CD4-positive, alpha-beta memory T cell (primary cell): ENCODE measurements at regions not wholly inside any gene's neighbourhood (a gene's known extent, or its start where the extent isn't known, plus 50 kb on each side); places are given as distances from the start of the nearest gene placed in this dataset.

ENCODE experiments used
- CTCF ChIA-PET: fragments of 350-600 bp; sonication (Branson Sonifier 250); formaldehyde crosslinking; loops from one replicate; lab custom pipeline; 2021; ENCODE audit warnings: inconsistent platforms; ENCODE audit not compliant: partially characterized antibody; lab: Charles Lee
- POLR2A ChIA-PET: fragments of 350-600 bp; sonication (Branson Sonifier 250); formaldehyde crosslinking; loops from one replicate; lab custom pipeline; 2021; ENCODE audit not compliant: partially characterized antibody; lab: Charles Lee
- DNase-seq, 5 donors: peaks; one replicate each; pipeline versions ENCODE4 v3.0.0 to v3.0.0-alpha.2; 2020 to 2022; ENCODE audit warnings: mixed read lengths in 1 of 5
- H3K27ac ChIP-seq: one replicate; pipeline ENCODE4 v1.7.0; 2013; ENCODE audit warnings: low read depth, low read length
- H3K27me3 ChIP-seq: 2 replicates; pipeline ENCODE4 v1.7.0; 2013; ENCODE audit warnings: mild to moderate bottlenecking, low read length, moderate library complexity; ENCODE audit not compliant: insufficient read depth
- H3K36me3 ChIP-seq: 2 replicates; pipeline ENCODE4 v1.7.0; 2013; ENCODE audit warnings: mild to moderate bottlenecking, low read length, moderate library complexity; ENCODE audit not compliant: insufficient read depth
- H3K4me1 ChIP-seq: 2 replicates; pipeline ENCODE4 v1.7.0; 2013; ENCODE audit warnings: mild to moderate bottlenecking, low read length, moderate library complexity; ENCODE audit not compliant: insufficient read depth
- H3K4me3 ChIP-seq, 2 donors: one replicate each; pipeline ENCODE4 v1.7.0; 2013; ENCODE audit warnings: low read length in 2 of 2, mild to moderate bottlenecking in 1 of 2
- H3K9me3 ChIP-seq, 2 donors: one replicate each; pipeline ENCODE4 v1.7.0; 2013; ENCODE audit warnings: low read length in 2 of 2, control low read depth in 1 of 2; ENCODE audit not compliant: control insufficient read depth in 1 of 2
- H3K27ac Mint-ChIP-seq, 7 donors: one replicate each; pipeline ENCODE4 v1.8.0; 2020 to 2021; ENCODE audit warnings: mixed read lengths in 7 of 7, mild to moderate bottlenecking in 6 of 7, inconsistent platforms in 3 of 7, moderate library complexity in 3 of 7
- H3K27me3 Mint-ChIP-seq, 2 donors: one replicate each; pipeline ENCODE4 v1.8.0; 2020 to 2021; ENCODE audit warnings: mixed read lengths in 2 of 2
- H3K36me3 Mint-ChIP-seq, 2 donors: one replicate each; pipeline ENCODE4 v1.8.0; 2020 to 2021; ENCODE audit warnings: mixed read lengths in 2 of 2, inconsistent platforms in 1 of 2, mild to moderate bottlenecking in 1 of 2
- H3K4me1 Mint-ChIP-seq, 4 donors: one replicate each; pipeline ENCODE4 v1.8.0; 2020 to 2021; ENCODE audit warnings: mixed read lengths in 4 of 4, mild to moderate bottlenecking in 1 of 4
- H3K4me3 Mint-ChIP-seq, 8 donors: one replicate each; pipeline ENCODE4 v1.8.0; 2020 to 2021; ENCODE audit warnings: mixed read lengths in 8 of 8, mild to moderate bottlenecking in 7 of 8, moderate library complexity in 6 of 8, inconsistent platforms in 3 of 8
- H3K9me3 Mint-ChIP-seq, 8 donors: one replicate each; pipeline ENCODE4 v1.8.0; 2020 to 2021; ENCODE audit warnings: mixed read lengths in 8 of 8, mild to moderate bottlenecking in 5 of 8, inconsistent platforms in 3 of 8, moderate library complexity in 1 of 8
- intact Hi-C: fragments of 100-400 bp; cut with micrococcal nuclease; formaldehyde crosslinking; loops from one replicate; pipeline ENCODE4 v1.15.1; 2023

- Mint-ChIP-seq H3K4me1 (no peaks in the 10 kb centered on the region), H3K27me3 (peaks cover 0 to 1% of the 10 kb centered on the region in 2 donors), H3K4me3 (no peak overlapping the region), H3K27ac (no peak overlapping the region), H3K9me3 (peaks cover 0 to 9% (median 0%) of the 10 kb centered on the region in 8 donors), H3K36me3 (no peaks in the 10 kb centered on the region)
- Histone ChIP-seq H3K27me3 (no peaks in the 10 kb centered on the region), H3K36me3 (no peaks in the 10 kb centered on the region), H3K9me3 (no peaks in the 10 kb centered on the region), H3K4me3 (no peak overlapping the region), H3K27ac (no peak overlapping the region), H3K4me1 (no peaks in the 10 kb centered on the region)
- intact Hi-C loops: no loop called here
- no peak for DNase-seq
- ChIA-PET POLR2A (no interaction called here), CTCF (no interaction called here)
Observed at GRCh38 chr10:59563531-59563930, 146.1 kb downstream of the SLC16A9 start.

GRCh38 chr10:59562126-59562525 is 147.5 kb downstream of the SLC16A9 start:
- H3K9me3 ChIP-seq: no peaks in the 10 kb centered on the region
- Mint-ChIP-seq H3K36me3 (no peaks in the 10 kb centered on the region), H3K9me3 (peaks cover 0 to 7% (median 0%) of the 10 kb centered on the region in 8 donors), H3K4me3 (no peak overlapping the region), H3K27me3 (peaks cover 0 to 3% of the 10 kb centered on the region in 2 donors), H3K4me1 (no peaks in the 10 kb centered on the region), H3K27ac (no peak overlapping the region)
- ChIA-PET CTCF (no interaction called here), POLR2A (no interaction called here)
- DNase-seq: no peak
- H3K27me3 ChIP-seq: no peaks in the 10 kb centered on the region
- intact Hi-C loops: no loop called here
- no peak overlapping the region for H3K27ac ChIP-seq
- H3K4me1 ChIP-seq: no peaks in the 10 kb centered on the region
- H3K36me3 ChIP-seq: no peaks in the 10 kb centered on the region
- no peak overlapping the region for H3K4me3 ChIP-seq

- intact Hi-C loops: no loop called here
- H3K27ac Mint-ChIP-seq: no peak overlapping the region
- CTCF ChIA-PET: no interaction called here
Observed at GRCh38 chr10:59561477-59562121, 148.1 kb downstream of the SLC16A9 start.

GRCh38 chr10:59560990-59561389 is 148.7 kb downstream of the SLC16A9 start:
- peaks cover 0 to 3% of the 10 kb centered on the region in 2 donors for H3K27me3 Mint-ChIP-seq
- POLR2A ChIA-PET: no interaction called here

More at GRCh38 chr10:59561477-59562121, 148.1 kb downstream of the SLC16A9 start:
- Histone ChIP-seq H3K4me3 (no peak overlapping the region), H3K4me1 (no peaks in the 10 kb centered on the region), H3K27ac (no peak overlapping the region), H3K9me3 (no peaks in the 10 kb centered on the region), H3K36me3 (no peaks in the 10 kb centered on the region), H3K27me3 (no peaks in the 10 kb centered on the region)
- DNase-seq: no peak
- no peaks in the 10 kb centered on the region for H3K4me1 Mint-ChIP-seq
- no peaks in the 10 kb centered on the region for H3K36me3 Mint-ChIP-seq
- POLR2A ChIA-PET: no interaction called here
- peaks cover 0 to 3% of the 10 kb centered on the region in 2 donors for H3K27me3 Mint-ChIP-seq
- H3K9me3 Mint-ChIP-seq: peaks cover 0 to 7% (median 0%) of the 10 kb centered on the region in 8 donors
- H3K4me3 Mint-ChIP-seq: no peak overlapping the region

GRCh38 chr10:59560161-59560560 is 149.5 kb downstream of the SLC16A9 start:
- H3K9me3 ChIP-seq: no peaks in the 10 kb centered on the region
- CTCF ChIA-PET: no interaction called here
- no peak overlapping the region for H3K4me3 ChIP-seq
- Mint-ChIP-seq H3K36me3 (no peaks in the 10 kb centered on the region), H3K4me1 (no peaks in the 10 kb centered on the region), H3K9me3 (peaks cover 0 to 4% (median 0%) of the 10 kb centered on the region in 8 donors), H3K4me3 (no peak overlapping the region), H3K27ac (no peak overlapping the region), H3K27me3 (peaks cover 0 to 3% of the 10 kb centered on the region in 2 donors)
- H3K36me3 ChIP-seq: no peaks in the 10 kb centered on the region
- no peak for DNase-seq
- H3K4me1 ChIP-seq: no peaks in the 10 kb centered on the region
- no peaks in the 10 kb centered on the region for H3K27me3 ChIP-seq
- H3K27ac ChIP-seq: no peak overlapping the region
- POLR2A ChIA-PET: no interaction called here
- intact Hi-C loops: no loop called here

More at GRCh38 chr10:59560990-59561389, 148.7 kb downstream of the SLC16A9 start:
- Histone ChIP-seq H3K36me3 (no peaks in the 10 kb centered on the region), H3K27ac (no peak overlapping the region), H3K4me1 (no peaks in the 10 kb centered on the region), H3K27me3 (no peaks in the 10 kb centered on the region), H3K4me3 (no peak overlapping the region), H3K9me3 (no peaks in the 10 kb centered on the region)
- Mint-ChIP-seq H3K36me3 (no peaks in the 10 kb centered on the region), H3K4me1 (no peaks in the 10 kb centered on the region), H3K4me3 (no peak overlapping the region), H3K27ac (no peak overlapping the region), H3K9me3 (peaks cover 0 to 4% (median 0%) of the 10 kb centered on the region in 8 donors)
- DNase-seq: no peak
- intact Hi-C loops: no loop called here
- CTCF ChIA-PET: no interaction called here

- Mint-ChIP-seq H3K9me3 (peaks cover 0 to 2% (median 0%) of the 10 kb centered on the region in 8 donors), H3K36me3 (no peaks in the 10 kb centered on the region), H3K27ac (no peak overlapping the region), H3K4me3 (no peak overlapping the region), H3K4me1 (no peaks in the 10 kb centered on the region), H3K27me3 (peaks cover 0 to 5% of the 10 kb centered on the region in 2 donors)
- H3K27me3 ChIP-seq: no peaks in the 10 kb centered on the region
- DNase-seq: no peak
- H3K36me3 ChIP-seq: no peaks in the 10 kb centered on the region
- ChIA-PET CTCF (no interaction called here), POLR2A (no interaction called here)
- intact Hi-C loops: no loop called here
- H3K4me3 ChIP-seq: no peak overlapping the region
- H3K4me1 ChIP-seq: no peaks in the 10 kb centered on the region
- no peaks in the 10 kb centered on the region for H3K9me3 ChIP-seq
- H3K27ac ChIP-seq: no peak overlapping the region
Observed at GRCh38 chr10:59558066-59558465, 151.6 kb downstream of the SLC16A9 start.

GRCh38 chr10:59557642-59558041 is 152.0 kb downstream of the SLC16A9 start:
- H3K9me3 Mint-ChIP-seq: peaks cover 0 to 2% (median 0%) of the 10 kb centered on the region in 8 donors

More at GRCh38 chr10:59557642-59558041, 152.0 kb downstream of the SLC16A9 start:
- Mint-ChIP-seq H3K36me3 (no peaks in the 10 kb centered on the region), H3K4me3 (no peak overlapping the region), H3K27me3 (peaks cover 0 to 5% of the 10 kb centered on the region in 2 donors), H3K27ac (no peak overlapping the region), H3K4me1 (no peaks in the 10 kb centered on the region)
- Histone ChIP-seq H3K27ac (no peak overlapping the region), H3K9me3 (no peaks in the 10 kb centered on the region), H3K27me3 (no peaks in the 10 kb centered on the region), H3K4me1 (no peaks in the 10 kb centered on the region), H3K36me3 (no peaks in the 10 kb centered on the region), H3K4me3 (no peak overlapping the region)
- CTCF ChIA-PET: no interaction called here
- intact Hi-C loops: no loop called here
- no peak for DNase-seq
- POLR2A ChIA-PET: no interaction called here
